Mucosa of descending colon (tissue), 3 donors: ENCODE measurements at regions not wholly inside any gene's neighbourhood (a gene's known extent, or its start where the extent isn't known, plus 50 kb on each side); places are given as distances from the start of the nearest gene placed in this dataset.

ENCODE experiments used
- ATAC-seq: fragments of 200-7000 bp; cut with Tn5 transposase; one replicate; pipeline ENCODE4 v1.9.1; 2020; ENCODE audit warnings: mild to moderate bottlenecking, moderate library complexity
- DNase-seq, 3 donors: peaks; one replicate each; pipeline ENCODE4 v3.0.0-alpha.2; 2020
- H3K36me3 ChIP-seq: fragments of 200-600 bp; one replicate; pipeline ENCODE4 v1.8.0; 2021; ENCODE audit warnings: low read depth, mild to moderate bottlenecking
- H3K4me1 ChIP-seq: fragments of 200-600 bp; one replicate; pipeline ENCODE4 v1.8.0; 2021; ENCODE audit warnings: low read depth, mild to moderate bottlenecking
- H3K4me3 ChIP-seq: fragments of 200-600 bp; one replicate; pipeline ENCODE4 v1.8.0; 2021; ENCODE audit warnings: mild to moderate bottlenecking
- H3K9me3 ChIP-seq: fragments of 200-600 bp; one replicate; pipeline ENCODE4 v1.8.0; 2021; ENCODE audit warnings: mild to moderate bottlenecking
- intact Hi-C, 2 donors: fragments of 100-400 bp; cut with DNase I in 1 of 2; cut with micrococcal nuclease in 1 of 2; formaldehyde crosslinking; loops; one replicate each; pipeline versions ENCODE4 v1.11.0 to v1.11.1; 2022; cut with DNase I, micrococcal nuclease
- TF ChIP-seq, protein P1 (sequence below): fragments of 200-600 bp; IDR thresholded peaks from one replicate; pipeline ENCODE4 v1.8.0; 2022; ENCODE audit warnings: antibody characterized with exemption, mild to moderate bottlenecking
- donor health status: DM: no; HTN: no; CAD: no; lungs with moderate emphysema.
- donor health status: DM: no; HTN: no; CAD: no.
- donor health status: DM: no; HTN: yes; CAD: no.

DNA sequence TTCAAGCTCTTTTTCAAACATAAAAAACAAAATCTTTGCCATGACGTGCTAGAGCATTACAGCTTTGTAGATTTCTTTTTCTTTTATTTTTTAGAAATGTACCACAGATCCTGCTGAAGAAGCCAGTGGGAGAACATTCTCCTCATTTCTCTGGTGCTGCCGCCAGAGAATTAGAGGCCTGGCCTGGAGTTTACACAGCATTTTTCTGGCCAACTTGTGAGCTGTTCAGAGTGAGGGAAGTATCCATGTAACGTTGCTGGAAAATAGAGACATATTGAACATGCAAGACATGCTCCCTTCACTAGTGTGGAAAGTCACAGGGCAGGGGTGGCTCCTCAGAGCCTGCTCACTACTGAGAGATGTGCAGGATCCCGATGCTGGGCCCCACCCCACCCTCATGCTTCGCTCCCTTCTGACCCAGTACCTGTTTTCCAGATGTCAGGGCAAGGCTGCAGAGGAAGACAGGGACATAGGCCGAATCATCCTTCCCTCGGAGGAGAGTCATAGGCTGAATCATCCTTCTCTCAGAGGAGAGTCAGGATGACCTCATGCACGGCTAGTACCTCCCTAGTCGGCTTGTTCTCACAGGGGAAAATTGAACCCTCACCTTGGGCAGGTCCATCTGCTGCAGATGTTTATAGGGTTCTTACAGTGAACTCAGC is 298.5 kb downstream of the INSIG2 start:
- no peak overlapping the region for H3K4me3 ChIP-seq
- intact Hi-C loops, result no loop called here
- TF ChIP-seq, protein P1, sequence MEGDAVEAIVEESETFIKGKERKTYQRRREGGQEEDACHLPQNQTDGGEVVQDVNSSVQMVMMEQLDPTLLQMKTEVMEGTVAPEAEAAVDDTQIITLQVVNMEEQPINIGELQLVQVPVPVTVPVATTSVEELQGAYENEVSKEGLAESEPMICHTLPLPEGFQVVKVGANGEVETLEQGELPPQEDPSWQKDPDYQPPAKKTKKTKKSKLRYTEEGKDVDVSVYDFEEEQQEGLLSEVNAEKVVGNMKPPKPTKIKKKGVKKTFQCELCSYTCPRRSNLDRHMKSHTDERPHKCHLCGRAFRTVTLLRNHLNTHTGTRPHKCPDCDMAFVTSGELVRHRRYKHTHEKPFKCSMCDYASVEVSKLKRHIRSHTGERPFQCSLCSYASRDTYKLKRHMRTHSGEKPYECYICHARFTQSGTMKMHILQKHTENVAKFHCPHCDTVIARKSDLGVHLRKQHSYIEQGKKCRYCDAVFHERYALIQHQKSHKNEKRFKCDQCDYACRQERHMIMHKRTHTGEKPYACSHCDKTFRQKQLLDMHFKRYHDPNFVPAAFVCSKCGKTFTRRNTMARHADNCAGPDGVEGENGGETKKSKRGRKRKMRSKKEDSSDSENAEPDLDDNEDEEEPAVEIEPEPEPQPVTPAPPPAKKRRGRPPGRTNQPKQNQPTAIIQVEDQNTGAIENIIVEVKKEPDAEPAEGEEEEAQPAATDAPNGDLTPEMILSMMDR, result no peak
- DNase-seq (no peak), ATAC-seq (peak; percentile 45)
- no peaks in the 10 kb centered on the region for H3K36me3 ChIP-seq
- H3K4me1 ChIP-seq, result no peaks in the 10 kb centered on the region
- H3K9me3 ChIP-seq, result no peaks in the 10 kb centered on the region

DNA sequence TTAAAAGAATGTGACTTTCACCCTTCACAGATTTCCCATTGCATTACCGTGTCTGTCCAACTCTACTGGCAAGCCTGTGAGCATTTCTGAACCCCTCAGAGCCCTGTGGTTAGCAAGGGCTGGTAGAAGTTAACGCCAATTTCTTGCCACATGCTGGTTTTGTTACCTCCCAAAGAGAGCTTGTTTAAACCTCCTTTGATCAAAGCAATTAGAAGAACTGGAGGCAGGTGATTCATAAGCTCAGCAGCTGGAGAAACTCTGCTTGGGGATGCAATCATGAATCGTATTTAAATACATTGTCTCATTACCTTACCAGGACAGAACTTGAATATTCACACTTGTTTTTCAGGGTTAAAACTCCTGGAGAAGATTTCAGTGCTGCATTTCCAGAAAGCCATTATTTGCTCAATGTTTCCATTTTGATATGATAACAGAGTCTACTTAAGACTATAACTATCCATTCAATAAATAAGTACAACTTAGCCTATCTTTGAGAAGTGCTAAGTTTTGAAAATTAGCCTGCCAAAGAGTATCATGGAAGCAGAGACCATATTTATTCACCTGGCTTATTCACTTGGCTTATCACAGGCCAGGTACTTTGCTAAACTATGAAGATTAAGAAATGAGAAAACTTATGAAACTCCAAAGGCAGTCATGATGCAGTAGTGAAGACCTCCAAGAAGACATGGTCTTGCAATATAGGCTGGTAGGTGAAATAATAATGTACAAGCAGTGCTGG is 292.8 kb downstream of the INSIG2 start:
- TF ChIP-seq, protein P1, result no peak

DNA sequence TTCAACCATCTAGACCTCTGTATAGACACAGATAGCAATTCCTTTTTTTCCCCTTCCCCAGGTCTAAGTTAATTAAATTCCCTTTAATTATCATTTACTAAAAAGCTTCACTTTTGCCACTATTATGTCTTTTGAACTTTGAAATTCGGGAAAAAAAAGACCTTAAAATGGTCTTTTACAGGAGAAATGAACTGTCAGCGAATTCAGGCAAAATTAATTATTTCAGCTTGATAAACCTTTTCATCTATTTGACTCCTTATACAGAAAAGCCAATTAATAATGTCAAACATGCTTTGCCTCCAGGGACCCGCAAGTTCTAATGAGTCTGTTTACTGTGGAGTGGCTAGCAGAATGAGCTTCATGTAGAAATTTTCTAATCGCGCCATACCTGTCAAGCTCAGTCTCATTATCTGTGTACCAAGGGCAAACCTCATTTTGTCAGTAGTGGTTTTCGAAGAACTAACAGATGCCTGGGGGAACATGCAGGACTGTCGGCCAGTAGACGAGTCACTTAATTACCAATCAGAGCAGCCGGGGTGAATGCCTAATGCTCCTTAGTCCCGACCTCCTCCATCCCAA is 287.7 kb downstream of the INSIG2 start:
- no peaks in the 10 kb centered on the region for H3K9me3 ChIP-seq
- no peaks in the 10 kb centered on the region for H3K36me3 ChIP-seq
- TF ChIP-seq, protein P1, result no peak
- ATAC-seq (no peak), DNase-seq (no peak)
- intact Hi-C loops, result no loop called here
- no peaks in the 10 kb centered on the region for H3K4me1 ChIP-seq
- H3K4me3 ChIP-seq, result no peak overlapping the region

More for the DNA sequence above, 292.8 kb downstream of the INSIG2 start:
- Histone ChIP-seq H3K36me3 (no peaks in the 10 kb centered on the region), H3K4me3 (no peak overlapping the region), H3K9me3 (no peaks in the 10 kb centered on the region), H3K4me1 (no peaks in the 10 kb centered on the region)
- DNase-seq (no peak), ATAC-seq (no peak)
- intact Hi-C loops, result no loop called here

DNA sequence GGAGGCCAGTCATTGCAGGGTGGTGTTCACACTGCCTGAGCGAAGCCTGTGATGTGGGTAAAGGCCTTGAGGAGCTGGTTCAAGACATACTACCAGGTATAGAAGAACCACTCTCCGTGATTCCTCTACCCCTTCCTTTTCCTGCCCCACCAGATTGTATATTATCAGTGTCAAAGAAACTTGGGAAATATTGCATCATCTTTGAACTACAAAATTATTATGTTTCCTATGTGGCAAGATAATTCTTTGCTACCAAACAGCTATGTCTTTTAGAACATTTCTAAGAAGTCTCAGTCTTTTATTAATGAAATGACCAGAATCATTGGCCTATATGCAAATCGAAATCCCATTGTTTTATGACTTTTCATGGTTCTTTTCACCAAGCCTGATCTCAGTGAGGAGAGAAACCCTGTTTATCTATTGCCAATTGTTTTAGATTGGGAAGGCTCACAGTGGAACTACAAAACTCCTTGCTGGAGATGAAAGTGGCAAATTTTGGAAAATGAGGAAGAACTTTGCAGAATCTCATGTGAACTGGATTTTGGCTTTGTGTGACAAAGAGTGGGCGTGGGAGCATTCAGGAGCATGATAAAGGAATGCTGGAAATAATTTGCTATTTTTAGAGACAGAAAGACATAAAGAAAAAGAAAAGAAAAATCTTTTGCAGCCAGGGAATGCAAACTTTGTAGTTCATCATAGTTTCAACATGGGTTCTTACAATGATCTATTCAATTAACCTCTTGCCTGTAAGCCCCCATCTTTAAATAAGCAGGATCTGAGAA is 286.9 kb downstream of the INSIG2 start:
- ATAC-seq, result no peak
- Histone ChIP-seq H3K4me1 (no peaks in the 10 kb centered on the region), H3K4me3 (no peak overlapping the region), H3K36me3 (no peaks in the 10 kb centered on the region), H3K9me3 (no peaks in the 10 kb centered on the region)
- TF ChIP-seq, protein P1, result no peak
- intact Hi-C loops, result no loop called here
- DNase-seq, result no peak

DNA sequence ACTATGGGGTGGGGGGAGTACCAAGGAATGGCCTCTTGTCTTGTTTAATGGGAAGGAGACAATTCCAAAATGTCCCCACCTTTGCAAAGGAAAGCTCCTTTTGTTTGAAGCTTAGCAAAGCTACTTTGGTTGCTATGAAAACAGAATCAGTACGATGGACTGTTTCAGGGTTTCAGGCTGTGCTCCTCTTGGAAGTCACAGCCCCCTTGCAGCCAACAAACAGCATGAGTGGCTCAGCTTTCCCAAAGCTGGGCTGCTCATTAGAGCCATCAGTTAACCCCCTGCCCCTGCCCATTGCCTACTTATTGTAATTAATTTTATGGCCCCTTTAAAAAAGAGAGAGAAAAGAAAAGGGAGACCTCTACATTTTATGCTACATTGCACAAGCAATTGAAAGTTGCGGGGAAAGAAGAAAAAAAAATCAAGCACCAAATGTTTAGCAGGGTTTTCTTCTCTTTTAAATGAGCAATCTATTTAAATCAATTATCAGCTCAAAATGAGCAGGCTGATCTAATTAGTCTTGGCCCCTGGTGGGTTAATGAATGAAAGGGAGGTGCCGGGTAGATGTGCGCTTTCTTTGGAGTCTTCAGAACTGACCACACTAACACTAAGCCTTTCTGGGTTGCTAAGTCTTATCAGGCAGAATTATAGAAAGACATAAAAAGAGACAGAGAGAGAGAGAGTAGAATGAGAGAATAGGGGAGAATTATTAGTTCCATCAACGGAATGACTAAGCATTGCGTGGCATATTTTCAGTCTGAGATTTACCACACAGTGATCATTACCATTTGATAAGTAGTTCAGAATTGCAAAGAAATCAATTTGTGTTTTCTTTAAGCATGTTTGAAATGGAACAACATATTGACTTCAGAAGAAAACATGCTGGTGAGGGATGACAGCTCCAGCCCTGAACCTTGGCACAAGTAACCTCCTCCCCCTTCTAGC is 284.9 kb downstream of the INSIG2 start:
- Histone ChIP-seq H3K4me1 (no peaks in the 10 kb centered on the region), H3K4me3 (no peak overlapping the region), H3K9me3 (no peaks in the 10 kb centered on the region), H3K36me3 (no peaks in the 10 kb centered on the region)
- intact Hi-C loops, result no loop called here
- no peak for ATAC-seq
- TF ChIP-seq, protein P1, result no peak
- no peak for DNase-seq
